A549 (cell line): ENCODE measurements at regions not wholly inside any gene's neighbourhood (a gene's known extent, or its start where the extent isn't known, plus 50 kb on each side); places are given as distances from the start of the nearest gene placed in this dataset.

Experiments
- ATAC-seq, 2 experiments: fragments of 200-7000 bp in 1 of 2; fragments of >200 bp in 1 of 2; cut with Nextera tagmentation in 1 of 2; cut with Tn5 transposase in 1 of 2; 3 replicates each; pipeline versions ENCODE4 v1.8.0 to v1.9.1; 2018 to 2020; ENCODE audit warnings: mild to moderate bottlenecking in 1 of 2, moderate library complexity in 1 of 2
- CTCF ChIA-PET: fragments of 300-600 bp; sonication (Branson Sonifier 250); formaldehyde crosslinking; extraction: SDS; loops from one replicate; lab custom pipeline; 2021; ENCODE audit warnings: antibody characterized with exemption, inconsistent platforms; lab: Yijun Ruan, JAX
- POLR2A ChIA-PET: fragments of 350-600 bp; formaldehyde crosslinking; extraction: SDS; loops from one replicate; lab custom pipeline; 2021; ENCODE audit warnings: antibody characterized with exemption, inconsistent platforms; lab: Yijun Ruan, JAX
- DNase-seq, 2 experiments: peaks; one replicate each; pipeline versions ENCODE4 v3.0.0 to v3.0.0-alpha.2; 2011 to 2016; ENCODE audit warnings: low read depth in 1 of 2, low spot score in 1 of 2
- FAIRE-seq: peaks from 2 replicates; lab custom pipeline; 2011; peaks lifted over from hg19 to GRCh38; lab: Jason Lieb, UNC
- H3K27ac ChIP-seq, 2 experiments: fragments of >200 bp; sonication (Bioruptor Twin); formaldehyde crosslinking; 3 replicates each; pipeline ENCODE4 v1.5.1; 2016 to 2017
- H3K4me1 ChIP-seq: fragments of >200 bp; sonication (Bioruptor Twin); formaldehyde crosslinking; 3 replicates; pipeline ENCODE4 v1.6.1; 2016
- H3K4me2 ChIP-seq: fragments of >200 bp; sonication (Bioruptor Twin); formaldehyde crosslinking; 3 replicates; pipeline ENCODE4 v1.6.1; 2016
- H3K4me3 ChIP-seq: fragments of >200 bp; sonication (Bioruptor Twin); formaldehyde crosslinking; 3 replicates; pipeline ENCODE4 v1.5.1; 2016
- H3K9me3 ChIP-seq: fragments of >200 bp; sonication (Bioruptor Twin); formaldehyde crosslinking; 3 replicates; pipeline ENCODE4 v1.6.1; 2016
- BHLHE40 ChIP-seq: IDR thresholded peaks from 2 replicates; pipeline ENCODE4 v1.6.1; 2012; ENCODE audit warnings: low read depth, low read length, inconsistent platforms
- CBX8 ChIP-seq: fragments of 200-600 bp; sonication (generic); IDR thresholded peaks from 2 replicates; pipeline ENCODE4 v1.6.1; 2016
- EHMT2 ChIP-seq: fragments of 200-600 bp; sonication (generic); IDR thresholded peaks from 2 replicates; pipeline ENCODE4 v1.6.1; 2016; ENCODE audit warnings: antibody characterized with exemption, low read depth, mild to moderate bottlenecking, moderate library complexity
- ESRRA ChIP-seq: fragments of 150-350 bp; IDR thresholded peaks from 2 replicates; pipeline ENCODE4 v1.6.1; 2014; ENCODE audit warnings: mild to moderate bottlenecking, low read length, borderline replicate concordance
- FOSL2 ChIP-seq, 2 experiments: fragments of 450-650 bp in 1 of 2; fragments of >200 bp in 1 of 2; sonication (Bioruptor Twin) in 1 of 2; formaldehyde crosslinking; IDR thresholded peaks; 2 replicates each; pipeline versions ENCODE4 v1.5.0 to v1.6.1; 2016 to 2020; ENCODE audit warnings: mild to moderate bottlenecking in 1 of 2, moderate library complexity in 1 of 2
- GATA3 ChIP-seq: IDR thresholded peaks from 2 replicates; pipeline ENCODE4 v1.6.1; 2012; ENCODE audit warnings: borderline replicate concordance
- MAZ ChIP-seq: fragments of 150-350 bp; IDR thresholded peaks from 2 replicates; pipeline ENCODE4 v1.6.1; 2014; ENCODE audit warnings: antibody characterized with exemption, low read depth, low read length, borderline replicate concordance
- NR3C1 ChIP-seq: fragments of >200 bp; sonication (Bioruptor Twin); formaldehyde crosslinking; IDR thresholded peaks from 3 replicates; pipeline ENCODE4 v1.6.1; 2017
- RAD21 ChIP-seq, 2 experiments: fragments of >200 bp in 1 of 2; sonication (Bioruptor Twin) in 1 of 2; formaldehyde crosslinking in 1 of 2; IDR thresholded peaks in 1 of 2; conservative IDR thresholded peaks in 1 of 2; 2 replicates in 1 of 2; 3 replicates in 1 of 2; pipeline ENCODE4 v1.6.1; 2012 to 2018; ENCODE audit warnings: inconsistent platforms in 1 of 2
- RARB ChIP-seq: fragments of 250-450 bp; sonication (Bioruptor Pico); IDR thresholded peaks from 2 replicates; pipeline ENCODE4 v1.8.0; 2021; ENCODE audit warnings: mild to moderate bottlenecking, moderate library complexity
- RFX5 ChIP-seq: fragments of 450-650 bp; IDR thresholded peaks from 2 replicates; pipeline ENCODE4 v1.7.1; 2014; ENCODE audit warnings: antibody characterized with exemption, mild to moderate bottlenecking, moderate library complexity
- TP53 ChIP-seq: fragments of 250-450 bp; sonication (Bioruptor Pico); IDR thresholded peaks from 2 replicates; pipeline ENCODE4 v1.5.0; 2021; ENCODE audit warnings: mild to moderate bottlenecking, moderate library complexity
- ZNF302 ChIP-seq: fragments of 250-450 bp; sonication (Bioruptor Pico); IDR thresholded peaks from 2 replicates; pipeline ENCODE4 v1.9.0; 2021; ENCODE audit warnings: inconsistent platforms, mild to moderate bottlenecking, moderate library complexity
- WGBS: methylation state at CpG from one replicate; pipeline ENCODE4 v1.1.6; 2017; ENCODE audit errors: missing lambda C conversion rate; 5-methylcytosine and 5-hydroxymethylcytosine counted together
- TF ChIP-seq, protein P1 (sequence below): IDR thresholded peaks from 2 replicates; pipeline ENCODE4 v1.6.1; 2012
- TF ChIP-seq, protein P2 (sequence below): fragments of 250-450 bp; sonication (Bioruptor Pico); IDR thresholded peaks from 2 replicates; pipeline ENCODE4 v1.5.0; 2021; ENCODE audit warnings: mild to moderate bottlenecking, moderate library complexity, borderline replicate concordance
- TF ChIP-seq, protein P3 (sequence below): IDR thresholded peaks from 2 replicates; pipeline ENCODE4 v1.6.1; 2012

DNA sequence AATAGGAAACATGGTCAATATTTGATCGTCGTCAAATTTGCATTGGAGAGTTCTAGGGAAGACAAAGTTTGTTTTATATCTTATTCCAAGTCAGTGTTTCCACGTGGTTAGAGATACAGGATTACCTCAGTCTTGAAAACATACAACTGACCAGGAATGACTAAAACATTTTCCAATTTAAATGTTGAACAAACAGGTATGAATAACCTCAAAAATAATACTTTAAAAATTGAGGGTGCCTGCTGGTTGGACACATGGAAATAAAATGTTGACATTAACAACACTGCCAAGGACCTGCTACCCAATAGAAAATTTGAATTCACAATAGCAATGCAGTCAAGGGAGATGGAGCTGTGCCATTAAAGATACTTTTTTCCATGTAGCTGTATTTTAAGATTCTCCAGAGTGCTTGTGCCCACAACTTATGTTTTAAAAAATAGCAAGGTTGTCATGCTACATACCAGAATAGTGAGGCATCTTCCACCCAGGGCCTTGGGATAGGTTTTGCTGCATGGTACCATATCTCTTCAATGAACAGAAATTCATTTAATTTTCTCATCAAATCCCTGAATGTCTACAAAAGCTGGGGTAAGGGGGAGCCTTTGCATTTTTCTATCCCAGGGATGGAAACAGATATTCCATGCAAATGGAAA lies 260.8 kb downstream of the EFNB2 start (continued):
- no peak for TF ChIP-seq RAD21 (conservative IDR thresholded peaks at IDR 0.05 in 1 of 2, IDR thresholded peaks at IDR 0.05 in 1 of 2)
- TF ChIP-seq, protein P1, sequence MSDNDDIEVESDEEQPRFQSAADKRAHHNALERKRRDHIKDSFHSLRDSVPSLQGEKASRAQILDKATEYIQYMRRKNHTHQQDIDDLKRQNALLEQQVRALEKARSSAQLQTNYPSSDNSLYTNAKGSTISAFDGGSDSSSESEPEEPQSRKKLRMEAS, result no peak
- no peak for TF ChIP-seq EHMT2
- no peak for TF ChIP-seq RFX5
- TF ChIP-seq, protein P2, sequence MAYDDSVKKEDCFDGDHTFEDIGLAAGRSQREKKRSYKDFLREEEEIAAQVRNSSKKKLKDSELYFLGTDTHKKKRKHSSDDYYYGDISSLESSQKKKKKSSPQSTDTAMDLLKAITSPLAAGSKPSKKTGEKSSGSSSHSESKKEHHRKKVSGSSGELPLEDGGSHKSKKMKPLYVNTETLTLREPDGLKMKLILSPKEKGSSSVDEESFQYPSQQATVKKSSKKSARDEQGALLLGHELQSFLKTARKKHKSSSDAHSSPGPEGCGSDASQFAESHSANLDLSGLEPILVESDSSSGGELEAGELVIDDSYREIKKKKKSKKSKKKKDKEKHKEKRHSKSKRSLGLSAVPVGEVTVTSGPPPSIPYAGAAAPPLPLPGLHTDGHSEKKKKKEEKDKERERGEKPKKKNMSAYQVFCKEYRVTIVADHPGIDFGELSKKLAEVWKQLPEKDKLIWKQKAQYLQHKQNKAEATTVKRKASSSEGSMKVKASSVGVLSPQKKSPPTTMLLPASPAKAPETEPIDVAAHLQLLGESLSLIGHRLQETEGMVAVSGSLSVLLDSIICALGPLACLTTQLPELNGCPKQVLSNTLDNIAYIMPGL (CRISPR knock-in tag), result no peak
- TF ChIP-seq, protein P3, sequence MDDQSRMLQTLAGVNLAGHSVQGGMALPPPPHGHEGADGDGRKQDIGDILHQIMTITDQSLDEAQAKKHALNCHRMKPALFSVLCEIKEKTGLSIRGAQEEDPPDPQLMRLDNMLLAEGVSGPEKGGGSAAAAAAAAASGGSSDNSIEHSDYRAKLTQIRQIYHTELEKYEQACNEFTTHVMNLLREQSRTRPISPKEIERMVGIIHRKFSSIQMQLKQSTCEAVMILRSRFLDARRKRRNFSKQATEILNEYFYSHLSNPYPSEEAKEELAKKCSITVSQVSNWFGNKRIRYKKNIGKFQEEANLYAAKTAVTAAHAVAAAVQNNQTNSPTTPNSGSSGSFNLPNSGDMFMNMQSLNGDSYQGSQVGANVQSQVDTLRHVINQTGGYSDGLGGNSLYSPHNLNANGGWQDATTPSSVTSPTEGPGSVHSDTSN, result no peak
- no peak for TF ChIP-seq ESRRA
- no peak for TF ChIP-seq GATA3

DNA sequence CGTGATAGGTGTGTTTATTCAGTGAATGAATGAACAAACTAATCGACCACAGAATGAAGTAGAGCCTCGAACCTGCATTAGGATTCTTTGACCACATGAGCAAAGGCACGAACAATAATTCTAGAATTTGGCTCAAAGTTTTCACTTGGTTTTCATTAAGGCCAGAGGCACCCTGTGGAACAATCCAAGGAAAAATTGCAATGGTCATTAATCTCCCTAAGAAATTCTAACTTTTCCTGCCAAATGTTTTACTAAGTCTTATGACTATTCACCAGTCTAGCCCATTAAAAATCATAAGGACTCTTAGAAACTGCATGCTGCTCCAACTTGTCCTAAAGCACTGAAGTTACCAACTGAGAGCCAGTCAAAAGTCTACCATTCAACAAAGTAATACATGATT lies 271.7 kb downstream of the EFNB2 start:
- no peaks in the 10 kb centered on the region for H3K9me3 ChIP-seq
- no peak for TF ChIP-seq CBX8
- H3K4me2 ChIP-seq, result no peak overlapping the region
- FAIRE-seq (no peak), DNase-seq (no peak), ATAC-seq (no peak)
- POLR2A ChIA-PET, result no interaction called here
- H3K4me1 ChIP-seq, result no peaks in the 10 kb centered on the region
- no peak overlapping the region for H3K27ac ChIP-seq
- H3K4me3 ChIP-seq, result no peak overlapping the region
- whole genome bisulfite sequencing, result 19% methylated on average over 4 of the region's 4 CpGs
- CTCF ChIA-PET, result no interaction called here

DNA sequence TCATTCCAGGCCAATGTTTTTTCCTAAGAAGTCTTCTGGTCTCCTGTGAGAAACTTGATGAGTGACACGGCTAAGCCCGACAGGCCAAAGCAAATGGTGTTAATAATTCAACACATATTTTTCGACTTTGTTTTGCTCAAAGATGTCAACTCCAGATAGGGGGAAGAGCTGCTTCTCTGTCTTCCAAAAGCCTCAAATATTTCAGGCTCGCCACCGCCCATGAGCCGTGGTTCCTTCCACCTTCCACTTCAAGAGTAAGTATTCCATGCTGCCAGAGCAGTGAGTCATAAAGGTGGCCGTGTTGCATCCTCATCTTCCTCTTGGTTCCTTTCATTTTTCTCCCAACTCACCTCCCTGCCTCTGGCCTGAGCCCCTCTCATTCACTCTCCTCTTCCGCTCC lies 272.6 kb downstream of the EFNB2 start:
- ATAC-seq (no peak), FAIRE-seq (no peak), DNase-seq (no peak)
- H3K4me1 ChIP-seq, result no peaks in the 10 kb centered on the region
- ChIA-PET POLR2A (no interaction called here), CTCF (no interaction called here)
- H3K9me3 ChIP-seq, result no peaks in the 10 kb centered on the region
- H3K27ac ChIP-seq, result no peak overlapping the region
- H3K4me3 ChIP-seq, result no peak overlapping the region
- no peak overlapping the region for H3K4me2 ChIP-seq
- 65% methylated on average over 8 of the region's 8 CpGs for WGBS
- no peak for TF ChIP-seq ZNF302 (CRISPR knock-in tag)
- TF ChIP-seq, all 56 proteins: peak for 0

DNA sequence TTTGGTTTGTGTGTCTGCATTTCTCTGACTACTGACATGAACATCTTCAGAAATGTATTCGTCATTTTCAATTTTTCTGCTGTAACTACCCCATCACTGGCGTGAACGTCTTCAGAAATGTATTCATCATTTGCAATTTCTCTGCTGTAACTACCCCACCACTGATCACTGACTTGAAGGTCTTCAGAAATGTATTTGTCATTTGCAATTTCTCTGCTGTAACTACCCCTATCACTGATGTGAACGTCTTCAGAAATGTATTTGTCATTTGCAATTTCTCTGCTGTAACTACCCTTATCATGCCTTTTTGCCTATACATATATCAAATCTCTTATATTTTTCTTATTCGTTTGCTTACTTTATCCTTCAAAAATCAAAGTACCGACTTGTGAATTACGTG lies 274.0 kb downstream of the EFNB2 start:
- no peak overlapping the region for H3K4me3 ChIP-seq
- WGBS, result 62% methylated on average over 7 of the region's 7 CpGs
- H3K4me1 ChIP-seq, result no peaks in the 10 kb centered on the region
- no peak for FAIRE-seq
- no peaks in the 10 kb centered on the region for H3K9me3 ChIP-seq
- CTCF ChIA-PET, result no interaction called here
- TF ChIP-seq BHLHE40 (no peak), NR3C1 (no peak), MAZ (no peak), FOSL2 (IDR thresholded peaks at IDR 0.05) (no peak), FOSL2 (CRISPR knock-in tag; IDR thresholded peaks at IDR 0.05) (no peak), CBX8 (no peak), TP53 (no peak), RARB (no peak)
- TF ChIP-seq, all 56 proteins: peak for 0
- Histone ChIP-seq H3K4me2 (no peak overlapping the region), H3K27ac (no peak overlapping the region)
- DNase-seq (no peak), ATAC-seq (no peak)
- POLR2A ChIA-PET, result no interaction called here
